Thyroid gland (tissue), 4 donors: ENCODE measurements at regions not wholly inside any gene's neighbourhood (a gene's known extent, or its start where the extent isn't known, plus 50 kb on each side); places are given as distances from the start of the nearest gene placed in this dataset.
"Not testable (repeated sequence)": the region's sequence is repeated elsewhere in the genome, so short reads cannot be mapped to it uniquely, and the experiment has no call there.

Experiments used
- CTCF ChIP-seq, 6 experiments: fragments of 200-600 bp in 3 of 6; fragments of 450-650 bp in 3 of 6; sonication (generic) in 3 of 6; IDR thresholded peaks; one replicate each; pipeline ENCODE4 v1.5.1; 2016 to 2019; ENCODE audit warnings: antibody characterized with exemption in 6 of 6, mild to moderate bottlenecking in 2 of 6, inconsistent platforms in 1 of 6, moderate library complexity in 1 of 6
- POLR2A ChIP-seq, 2 donors: fragments of 450-650 bp; IDR thresholded peaks; one replicate each; pipeline ENCODE4 v1.6.1; 2017; ENCODE audit warnings: antibody characterized with exemption in 2 of 2, mild to moderate bottlenecking in 2 of 2, moderate library complexity in 1 of 2

- TF ChIP-seq CTCF, POLR2A (IDR thresholded peaks at IDR 0.05): not testable (repeated sequence)
Observed at GRCh38 chr9:138181963-138182362, 304.4 kb downstream of the CACNA1B start.
